ENCODE measurements at regions not wholly inside any gene's neighbourhood (a gene's known extent, or its start where the extent isn't known, plus 50 kb on each side); places are given as distances from the start of the nearest gene placed in this dataset.

DNA sequence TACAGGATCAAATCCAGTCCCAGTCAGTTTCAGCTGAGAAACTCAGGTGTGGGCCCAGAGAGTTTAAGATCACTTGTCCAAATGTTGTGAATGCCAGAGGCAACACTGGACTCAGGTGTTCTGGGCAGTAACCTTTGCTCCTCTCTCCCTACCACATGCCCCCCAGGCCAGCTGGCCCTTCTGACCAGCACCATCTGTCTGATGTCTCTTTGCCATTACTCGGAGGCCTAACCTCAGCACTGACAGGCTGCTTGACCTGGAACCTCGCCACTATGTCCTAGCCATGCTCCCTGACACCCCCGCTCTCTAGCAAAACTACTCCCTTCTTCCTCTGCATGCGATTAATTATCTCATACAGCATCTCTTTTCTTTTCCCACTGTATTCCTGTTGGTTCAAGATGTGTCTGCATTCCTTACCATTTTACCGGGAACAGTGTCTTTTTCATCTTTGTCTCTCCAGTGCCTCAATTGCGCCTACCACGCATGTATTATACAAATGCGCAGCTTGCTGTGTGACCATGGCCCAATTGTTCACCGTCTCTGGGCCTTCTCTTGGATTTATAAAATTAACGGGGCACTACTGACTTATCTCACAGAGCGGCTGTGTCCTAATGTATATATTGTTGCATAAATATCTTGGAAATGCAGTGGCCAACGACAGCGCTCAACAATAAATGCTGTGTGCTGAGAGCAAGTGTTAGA, 159.5 kb upstream of the IRF2BP2 start:
- H3K4me3 Mint-ChIP-seq: peak overlapping the region; percentile 5 to 76 (median 58)
- DNase-seq: no peak
- no peak for ATAC-seq
- Histone ChIP-seq H3K9me3 (ENCODE audit: control insufficient read depth in 2 of 3, low read length in 3 of 3) (no peaks in the 10 kb centered on the region), H3K27ac (ENCODE audit: low read depth, low read length) (peak overlapping the region; percentile 67), H3K36me3 (ENCODE audit: control insufficient read depth in 2 of 3, insufficient read depth in 3 of 3, low read length in 3 of 3) (no peaks in the 10 kb centered on the region), H3K4me1 (ENCODE audit: control insufficient read depth in 2 of 2, insufficient read depth in 2 of 2, low read length in 2 of 2) (peaks cover 14 to 62% of the 10 kb centered on the region in 2 donors), H3K27me3 (ENCODE audit: control insufficient read depth in 2 of 2, insufficient read depth in 2 of 2, low read length in 2 of 2) (no peaks in the 10 kb centered on the region), H3K4me3 (ENCODE audit: low read length) (no peak overlapping the region)
- peak overlapping the region; percentile 84 to 97 (median 94) for H3K27ac Mint-ChIP-seq
- peaks cover 0 to 2% (median 0%) of the 10 kb centered on the region in 11 donors for H3K9me3 Mint-ChIP-seq
- ChIA-PET POLR2A (interaction anchor here (0.8 to 6.7 kb wide), 7 partner anchors 9 to 158 kb away, joined by 3 to 64 read pairs (median 3); partner anchors contain the start of gene IRF2BP2), CTCF (interaction anchor here (1.0 kb wide), 1 partner anchor 158 kb away, joined by 3 read pairs; no protein-coding TSS in a partner anchor)
- peaks cover 0 to 7% (median 0%) of the 10 kb centered on the region in 5 donors for H3K36me3 Mint-ChIP-seq
- H3K4me1 Mint-ChIP-seq: peaks cover 39 to 71% (median 68%) of the 10 kb centered on the region in 7 donors
- no peaks in the 10 kb centered on the region for H3K27me3 Mint-ChIP-seq
- intact Hi-C loops (cut with micrococcal nuclease): no loop called here

DNA sequence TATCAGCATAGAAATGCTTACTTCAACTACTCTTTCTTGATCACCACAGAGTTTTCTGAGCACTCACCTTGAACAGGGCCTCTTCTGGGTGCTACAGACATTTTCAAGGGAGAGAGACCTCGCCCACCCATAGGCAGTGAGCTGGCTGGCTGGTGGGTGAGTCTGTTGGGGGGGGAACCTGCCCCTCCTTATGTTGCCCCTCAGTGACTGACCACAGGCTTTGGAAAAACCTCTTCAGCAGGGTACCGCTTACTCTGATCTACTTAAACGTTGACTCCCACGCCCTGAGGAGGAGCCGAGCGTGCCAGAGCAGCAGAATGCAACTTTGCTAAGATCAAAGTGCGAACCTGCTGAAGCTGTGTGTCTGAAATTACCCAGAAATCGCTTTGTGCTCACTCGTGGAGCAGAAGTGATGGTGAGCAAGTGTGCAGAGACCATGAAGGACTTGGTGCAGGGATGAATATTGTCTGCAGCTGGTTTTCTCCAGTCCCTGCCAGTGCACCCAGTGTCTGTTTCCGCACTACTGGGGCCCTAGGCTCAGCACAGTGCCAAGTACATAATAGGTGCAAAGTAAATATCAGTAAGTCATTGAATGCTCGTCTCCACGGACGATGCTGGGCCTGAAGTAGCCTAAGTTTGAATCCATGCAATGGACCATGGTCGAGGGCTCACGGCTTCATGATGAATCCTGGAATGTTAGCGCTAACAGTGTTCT, 158.7 kb upstream of the IRF2BP2 start:
- POLR2A ChIA-PET: interaction anchor here (0.6 to 6.7 kb wide), 7 partner anchors 8 to 157 kb away, joined by 3 to 64 read pairs (median 3); partner anchors contain the start of gene IRF2BP2
- H3K4me3 ChIP-seq (ENCODE audit: low read length): peak overlapping the region; percentile 8
- H3K9me3 ChIP-seq (ENCODE audit: control insufficient read depth in 2 of 3, low read length in 3 of 3): no peaks in the 10 kb centered on the region
- CTCF ChIA-PET: interaction anchor here (0.7 kb wide), 1 partner anchor 110 kb away, joined by 3 read pairs; no protein-coding TSS in a partner anchor
- ATAC-seq (peak; percentile 32), DNase-seq (peak in 7 of 9 donors; percentile 44 to 57 (median 50))
- Mint-ChIP-seq H3K27me3 (no peaks in the 10 kb centered on the region), H3K27ac (peak overlapping the region; percentile 84 to 97 (median 94)), H3K4me3 (peak overlapping the region; percentile 64 to 76 (median 68)), H3K36me3 (peaks cover 0 to 3% (median 0%) of the 10 kb centered on the region in 5 donors), H3K4me1 (peaks cover 42 to 74% (median 71%) of the 10 kb centered on the region in 7 donors), H3K9me3 (peaks cover 0 to 2% (median 0%) of the 10 kb centered on the region in 11 donors)
- intact Hi-C loops (cut with micrococcal nuclease): loop anchor here (1.0 kb wide), 5 partner anchors 9 to 169 kb away; no protein-coding TSS in a partner anchor
- H3K4me1 ChIP-seq (ENCODE audit: control insufficient read depth in 2 of 2, insufficient read depth in 2 of 2, low read length in 2 of 2): peaks cover 14 to 62% of the 10 kb centered on the region in 2 donors
- peak overlapping the region; percentile 67 for H3K27ac ChIP-seq (ENCODE audit: low read depth, low read length)
- H3K27me3 ChIP-seq (ENCODE audit: control insufficient read depth in 2 of 2, insufficient read depth in 2 of 2, low read length in 2 of 2): no peaks in the 10 kb centered on the region
- no peaks in the 10 kb centered on the region for H3K36me3 ChIP-seq (ENCODE audit: control insufficient read depth in 2 of 3, insufficient read depth in 3 of 3, low read length in 3 of 3)

DNA sequence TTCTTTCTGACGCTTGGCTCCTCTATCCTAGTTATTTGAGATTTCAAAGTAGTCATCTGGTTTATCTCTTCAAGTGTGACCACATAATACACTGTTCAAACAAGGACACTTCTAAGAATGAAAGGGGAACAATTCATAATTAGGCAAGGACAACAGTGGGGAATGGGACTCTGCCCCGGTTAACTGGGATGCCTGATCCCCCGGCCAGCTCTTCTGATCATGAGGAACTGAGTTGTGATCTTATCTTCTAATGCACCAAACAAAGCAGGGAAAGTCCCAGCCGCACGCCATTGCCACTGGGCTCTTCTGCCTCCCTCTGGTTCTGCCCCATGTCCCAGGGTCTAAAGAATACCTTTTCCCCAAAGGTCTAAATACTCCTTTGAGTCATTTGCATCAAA, 158.2 kb upstream of the IRF2BP2 start:
- Mint-ChIP-seq H3K27ac (peak overlapping the region; percentile 84 to 97 (median 94)), H3K36me3 (peaks cover 0 to 2% (median 0%) of the 10 kb centered on the region in 5 donors), H3K9me3 (peaks cover 0 to 2% (median 0%) of the 10 kb centered on the region in 11 donors), H3K4me3 (peak overlapping the region; percentile 64 to 76 (median 68)), H3K4me1 (peaks cover 44 to 75% (median 73%) of the 10 kb centered on the region in 7 donors), H3K27me3 (no peaks in the 10 kb centered on the region)
- Histone ChIP-seq H3K9me3 (ENCODE audit: control insufficient read depth in 2 of 3, low read length in 3 of 3) (no peaks in the 10 kb centered on the region), H3K4me3 (ENCODE audit: low read length) (peak overlapping the region; percentile 8), H3K4me1 (ENCODE audit: control insufficient read depth in 2 of 2, insufficient read depth in 2 of 2, low read length in 2 of 2) (peaks cover 14 to 62% of the 10 kb centered on the region in 2 donors), H3K36me3 (ENCODE audit: control insufficient read depth in 2 of 3, insufficient read depth in 3 of 3, low read length in 3 of 3) (no peaks in the 10 kb centered on the region), H3K27ac (ENCODE audit: low read depth, low read length) (peak overlapping the region; percentile 67), H3K27me3 (ENCODE audit: control insufficient read depth in 2 of 2, insufficient read depth in 2 of 2, low read length in 2 of 2) (no peaks in the 10 kb centered on the region)
- DNase-seq: peak in 1 of 9 donors; percentile 48
- POLR2A ChIA-PET: interaction anchor here (0.6 to 6.7 kb wide), 6 partner anchors 8 to 157 kb away, joined by 3 to 64 read pairs (median 7); partner anchors contain the start of gene IRF2BP2
- CTCF ChIA-PET: interaction anchor here (0.7 kb wide), 1 partner anchor 109 kb away, joined by 3 read pairs; no protein-coding TSS in a partner anchor
- peak; percentile 21 for ATAC-seq
- intact Hi-C loops (cut with micrococcal nuclease): loop anchor here (1.0 kb wide), 5 partner anchors 9 to 169 kb away; no protein-coding TSS in a partner anchor

DNA sequence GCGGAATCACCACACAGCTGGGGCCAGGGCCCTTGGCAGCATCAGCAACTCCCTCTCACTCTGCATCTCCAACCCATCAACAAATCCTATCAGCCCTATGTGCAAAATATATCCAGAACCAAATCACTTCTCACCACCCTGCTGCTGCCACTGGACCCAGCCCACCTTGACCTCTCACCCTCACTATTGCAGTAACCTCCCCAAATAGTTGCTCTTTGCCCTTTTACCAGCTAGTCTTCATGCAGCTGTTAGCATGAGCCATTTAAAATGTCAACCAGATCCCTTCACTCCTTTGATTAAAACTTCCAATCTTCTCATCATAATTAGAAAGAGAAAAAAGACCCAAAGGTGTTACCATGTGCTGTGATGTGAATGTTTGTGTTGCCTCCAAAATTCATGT, 155.7 kb upstream of the IRF2BP2 start:
- POLR2A ChIA-PET: interaction anchor here (2.0 kb wide), 1 partner anchor 11 kb away, joined by 6 read pairs; no protein-coding TSS in a partner anchor
- intact Hi-C loops (cut with micrococcal nuclease): no loop called here
- peaks cover 0 to 4% (median 0%) of the 10 kb centered on the region in 11 donors for H3K9me3 Mint-ChIP-seq
- peaks cover 30 to 60% (median 54%) of the 10 kb centered on the region in 7 donors for H3K4me1 Mint-ChIP-seq
- H3K4me3 Mint-ChIP-seq: peak overlapping the region in 1 of 10 donors; percentile 6
- no peak overlapping the region for H3K4me3 ChIP-seq (ENCODE audit: low read length)
- no peaks in the 10 kb centered on the region for H3K27me3 ChIP-seq (ENCODE audit: control insufficient read depth in 2 of 2, insufficient read depth in 2 of 2, low read length in 2 of 2)
- H3K36me3 ChIP-seq (ENCODE audit: control insufficient read depth in 2 of 3, insufficient read depth in 3 of 3, low read length in 3 of 3): no peaks in the 10 kb centered on the region
- no peaks in the 10 kb centered on the region for H3K27me3 Mint-ChIP-seq
- CTCF ChIA-PET: no interaction called here
- no peak for ATAC-seq
- no peak for DNase-seq
- H3K36me3 Mint-ChIP-seq: peaks cover 0 to 6% (median 0%) of the 10 kb centered on the region in 5 donors
- H3K4me1 ChIP-seq (ENCODE audit: control insufficient read depth in 2 of 2, insufficient read depth in 2 of 2, low read length in 2 of 2): peaks cover 0 to 41% of the 10 kb centered on the region in 2 donors
- no peaks in the 10 kb centered on the region for H3K9me3 ChIP-seq (ENCODE audit: control insufficient read depth in 2 of 3, low read length in 3 of 3)
- H3K27ac Mint-ChIP-seq: peak overlapping the region in 3 of 9 donors; percentile 2 to 32 (median 3)
- no peak overlapping the region for H3K27ac ChIP-seq (ENCODE audit: low read depth, low read length)

DNA sequence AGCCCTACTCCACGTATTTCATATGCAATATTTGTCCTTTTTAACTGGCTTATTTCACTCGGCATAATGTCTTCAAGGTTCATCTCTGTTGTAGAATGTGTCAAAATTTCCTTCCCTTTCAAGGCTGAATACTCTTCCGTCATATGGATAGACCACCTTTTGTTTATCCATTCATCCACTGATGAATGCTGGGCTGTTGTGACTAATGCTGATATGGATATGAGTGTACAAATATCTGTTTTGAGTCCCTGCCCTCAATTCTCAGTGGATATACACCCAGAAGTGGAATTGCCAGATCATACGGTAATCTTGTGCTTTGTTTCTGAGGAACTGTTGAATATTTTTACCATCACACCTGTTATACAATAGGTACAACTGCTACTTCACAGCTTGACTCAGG, 155.2 kb upstream of the IRF2BP2 start:
- intact Hi-C loops (cut with micrococcal nuclease): no loop called here
- Histone ChIP-seq H3K27ac (ENCODE audit: low read depth, low read length) (no peak overlapping the region), H3K4me3 (ENCODE audit: low read length) (no peak overlapping the region), H3K27me3 (ENCODE audit: control insufficient read depth in 2 of 2, insufficient read depth in 2 of 2, low read length in 2 of 2) (no peaks in the 10 kb centered on the region), H3K4me1 (ENCODE audit: control insufficient read depth in 2 of 2, insufficient read depth in 2 of 2, low read length in 2 of 2) (peaks cover 0 to 36% of the 10 kb centered on the region in 2 donors), H3K9me3 (ENCODE audit: control insufficient read depth in 2 of 3, low read length in 3 of 3) (no peaks in the 10 kb centered on the region), H3K36me3 (ENCODE audit: control insufficient read depth in 2 of 3, insufficient read depth in 3 of 3, low read length in 3 of 3) (no peaks in the 10 kb centered on the region)
- CTCF ChIA-PET: no interaction called here
- H3K27ac Mint-ChIP-seq: peak overlapping the region in 2 of 9 donors; percentile 3 to 15
- DNase-seq: no peak
- H3K27me3 Mint-ChIP-seq: no peaks in the 10 kb centered on the region
- H3K9me3 Mint-ChIP-seq: peaks cover 0 to 4% (median 0%) of the 10 kb centered on the region in 11 donors
- H3K4me3 Mint-ChIP-seq: no peak overlapping the region
- POLR2A ChIA-PET: interaction anchor here (2.0 kb wide), 1 partner anchor 11 kb away, joined by 6 read pairs; no protein-coding TSS in a partner anchor
- H3K4me1 Mint-ChIP-seq: peaks cover 32 to 61% (median 54%) of the 10 kb centered on the region in 7 donors
- peaks cover 0 to 6% (median 0%) of the 10 kb centered on the region in 5 donors for H3K36me3 Mint-ChIP-seq
- ATAC-seq: no peak

DNA sequence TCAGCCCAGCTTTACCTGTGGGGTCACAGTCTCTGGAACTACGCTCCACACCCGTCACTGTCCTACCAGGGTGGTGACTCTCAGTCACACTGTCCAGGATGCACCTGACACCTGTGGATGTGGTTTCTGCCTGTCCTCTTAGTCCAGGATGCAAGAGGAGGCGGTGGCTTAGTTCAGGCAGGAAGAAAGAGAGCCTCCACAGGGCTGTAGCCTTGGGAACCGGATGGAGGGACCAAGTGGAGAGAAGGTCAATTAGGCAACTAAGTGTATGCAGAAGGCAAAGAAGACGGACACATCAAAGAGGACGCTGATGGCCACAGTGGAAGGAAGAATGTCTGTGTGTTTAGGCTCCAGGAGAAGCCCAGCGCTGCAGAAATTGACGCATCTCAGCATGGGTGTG, 153.9 kb upstream of the IRF2BP2 start:
- ChIA-PET CTCF (no interaction called here), POLR2A (no interaction called here)
- Histone ChIP-seq H3K27ac (ENCODE audit: low read depth, low read length) (no peak overlapping the region), H3K4me3 (ENCODE audit: low read length) (no peak overlapping the region), H3K36me3 (ENCODE audit: control insufficient read depth in 2 of 3, insufficient read depth in 3 of 3, low read length in 3 of 3) (no peaks in the 10 kb centered on the region), H3K4me1 (ENCODE audit: control insufficient read depth in 2 of 2, insufficient read depth in 2 of 2, low read length in 2 of 2) (peaks cover 12 to 32% of the 10 kb centered on the region in 2 donors), H3K9me3 (ENCODE audit: control insufficient read depth in 2 of 3, low read length in 3 of 3) (no peaks in the 10 kb centered on the region), H3K27me3 (ENCODE audit: control insufficient read depth in 2 of 2, insufficient read depth in 2 of 2, low read length in 2 of 2) (no peaks in the 10 kb centered on the region)
- DNase-seq: no peak
- peaks cover 0 to 4% (median 0%) of the 10 kb centered on the region in 11 donors for H3K9me3 Mint-ChIP-seq
- peak overlapping the region in 2 of 9 donors; percentile 27 to 73 for H3K27ac Mint-ChIP-seq
- no peak for ATAC-seq
- peaks cover 31 to 59% (median 53%) of the 10 kb centered on the region in 7 donors for H3K4me1 Mint-ChIP-seq
- H3K4me3 Mint-ChIP-seq: no peak overlapping the region
- intact Hi-C loops (cut with micrococcal nuclease): no loop called here
- H3K27me3 Mint-ChIP-seq: no peaks in the 10 kb centered on the region
- peaks cover 0 to 6% (median 0%) of the 10 kb centered on the region in 5 donors for H3K36me3 Mint-ChIP-seq
